B cell (primary cell): ENCODE measurements at regions not wholly inside any gene's neighbourhood (a gene's known extent, or its start where the extent isn't known, plus 50 kb on each side); places are given as distances from the start of the nearest gene placed in this dataset.

Source experiments
- ATAC-seq: fragments of 200-7000 bp; cut with Tn5 transposase; one replicate; pipeline ENCODE4 v1.10.0; 2021; ENCODE audit warnings: low read depth, mild to moderate bottlenecking, moderate number of reproducible peaks, moderate library complexity
- CTCF ChIA-PET: fragments of 350-600 bp; sonication (Branson Sonifier 250); formaldehyde crosslinking; loops from one replicate; lab custom pipeline; 2021; ENCODE audit warnings: antibody characterized with exemption, inconsistent platforms; lab: Charles Lee
- POLR2A ChIA-PET: fragments of 350-600 bp; sonication (Branson Sonifier 250); formaldehyde crosslinking; loops from one replicate; lab custom pipeline; 2021; ENCODE audit warnings: antibody characterized with exemption; lab: Charles Lee
- DNase-seq: peaks from one replicate; pipeline ENCODE4 v3.0.0; 2013
- H2AFZ ChIP-seq: 2 replicates; pipeline ENCODE4 v1.6.1; 2012; ENCODE audit warnings: mild to moderate bottlenecking, low read depth, low read length; ENCODE audit not compliant: insufficient read depth, poor library complexity, severe bottlenecking
- H3K27ac ChIP-seq, 2 donors: 1 replicate in 1 of 2; 2 replicates in 1 of 2; pipeline ENCODE4 v1.5.1; 2012 to 2013; ENCODE audit warnings: low read length in 2 of 2, mild to moderate bottlenecking in 2 of 2, moderate library complexity in 1 of 2
- H3K27me3 ChIP-seq, 4 experiments: fragments of 200-600 bp in 1 of 4; sonication (generic) in 1 of 4; replicated peaks in 1 of 4; 1 replicate in 2 of 4; 2 replicates in 2 of 4; pipeline versions ENCODE4 v1.6.1 to v1.7.0; 2013 to 2016; ENCODE audit warnings: low read length in 3 of 4, mild to moderate bottlenecking in 2 of 4, mixed read lengths in 1 of 4, moderate library complexity in 1 of 4; ENCODE audit not compliant: insufficient read depth in 4 of 4, control insufficient read depth in 3 of 4; ENCODE audit errors: control extremely low read depth in 1 of 4
- H3K36me3 ChIP-seq, 2 experiments: replicated peaks in 1 of 2; 1 replicate in 1 of 2; 2 replicates in 1 of 2; pipeline versions ENCODE4 v1.6.1 to v1.7.1; 2013; ENCODE audit warnings: low read length in 1 of 2; ENCODE audit not compliant: insufficient read depth in 2 of 2, control insufficient read depth in 1 of 2; ENCODE audit errors: control extremely low read depth in 1 of 2, extremely low read depth in 1 of 2
- H3K4me1 ChIP-seq, 2 donors: fragments of 200-600 bp in 1 of 2; sonication (generic) in 1 of 2; 1 replicate in 1 of 2; 2 replicates in 1 of 2; pipeline versions ENCODE4 v1.5.1 to v1.6.1; 2013 to 2017; ENCODE audit warnings: low read length in 2 of 2; ENCODE audit not compliant: control insufficient read depth in 2 of 2, insufficient read depth in 2 of 2
- H3K4me2 ChIP-seq: replicated peaks from 2 replicates; pipeline ENCODE3; 2012; ENCODE audit warnings: mild to moderate bottlenecking, low read depth, low read length; ENCODE audit not compliant: poor library complexity, severe bottlenecking
- H3K4me3 ChIP-seq, 5 experiments: fragments of 200-600 bp in 1 of 5; sonication (generic) in 1 of 5; 1 replicate in 3 of 5; 2 replicates in 2 of 5; pipeline versions ENCODE4 v1.5.1 to v1.7.0; 2011 to 2016; ENCODE audit warnings: low read length in 4 of 5, mild to moderate bottlenecking in 4 of 5, low read depth in 2 of 5, control low read depth in 1 of 5, moderate library complexity in 1 of 5; ENCODE audit not compliant: insufficient read depth in 1 of 5; ENCODE audit errors: control extremely low read depth in 1 of 5, extremely low read depth in 1 of 5
- H3K79me2 ChIP-seq: fragments of 200-600 bp; sonication (generic); one replicate; pipeline ENCODE4 v1.6.0; 2016; ENCODE audit warnings: low read length; ENCODE audit not compliant: control insufficient read depth, insufficient read depth
- H3K9ac ChIP-seq: fragments of 200-600 bp; sonication (generic); 2 replicates; pipeline ENCODE4 v1.6.1; 2017; ENCODE audit warnings: mild to moderate bottlenecking, low read length, moderate library complexity
- H3K9me3 ChIP-seq, 3 donors: one replicate each; pipeline versions ENCODE4 v1.6.1 to v1.7.1; 2013; ENCODE audit warnings: low read length in 2 of 3; ENCODE audit not compliant: control insufficient read depth in 2 of 3, insufficient read depth in 1 of 3; ENCODE audit errors: control extremely low read depth in 1 of 3
- H4K20me1 ChIP-seq: 2 replicates; pipeline ENCODE4 v1.6.0; 2012; ENCODE audit warnings: mild to moderate bottlenecking, low read length; ENCODE audit not compliant: insufficient read depth, control insufficient read depth, poor library complexity, severe bottlenecking
- H3K27ac Mint-ChIP-seq: one replicate; pipeline ENCODE4 v1.8.0; 2021; ENCODE audit warnings: mixed read lengths
- H3K27me3 Mint-ChIP-seq: one replicate; pipeline ENCODE4 v1.8.0; 2021; ENCODE audit warnings: mixed read lengths
- H3K4me1 Mint-ChIP-seq: one replicate; pipeline ENCODE4 v1.8.0; 2021; ENCODE audit warnings: mixed read lengths
- H3K4me3 Mint-ChIP-seq: one replicate; pipeline ENCODE4 v1.8.0; 2021; ENCODE audit warnings: mixed read lengths
- H3K9me3 Mint-ChIP-seq: one replicate; pipeline ENCODE4 v1.8.0; 2022; ENCODE audit warnings: mixed read lengths; ENCODE audit not compliant: insufficient read depth
- CTCF ChIP-seq: fragments of 200-600 bp; IDR thresholded peaks from one replicate; pipeline ENCODE4 v1.8.0; 2022; ENCODE audit warnings: antibody characterized with exemption, mild to moderate bottlenecking
- EZH2 ChIP-seq: IDR thresholded peaks from 2 replicates; pipeline ENCODE4 v1.6.1; 2012; ENCODE audit warnings: borderline replicate concordance, low read depth, mild to moderate bottlenecking, moderate library complexity, low read length; ENCODE audit not compliant: insufficient read depth, poor library complexity, severe bottlenecking
- WGBS: methylation state at CpG from one replicate; pipeline ENCODE4 v1.1.5; 2013; ENCODE audit warnings: missing lambda C conversion rate; ENCODE audit not compliant: insufficient coverage; 5-methylcytosine and 5-hydroxymethylcytosine counted together
- intact Hi-C: fragments of 100-400 bp; cut with micrococcal nuclease; formaldehyde crosslinking; loops from one replicate; pipeline ENCODE4 v1.10.0; 2022

- Histone ChIP-seq H3K9me3 (no peaks in the 10 kb centered on the region), H3K4me2 (no peak overlapping the region), H3K79me2 (no peaks in the 10 kb centered on the region), H3K36me3 (no peaks in the 10 kb centered on the region), H2AFZ (no peak overlapping the region), H3K27ac (no peak overlapping the region), H3K9ac (no peak overlapping the region), H3K4me1 (peaks cover 5 to 8% of the 10 kb centered on the region in 2 donors), H3K4me3 (no peak overlapping the region), H3K27me3 (no peaks in the 10 kb centered on the region), H4K20me1 (no peaks in the 10 kb centered on the region)
- CTCF ChIA-PET = no interaction called here
- Mint-ChIP-seq H3K9me3 (no peaks in the 10 kb centered on the region), H3K27ac (no peak overlapping the region), H3K4me3 (no peak overlapping the region), H3K27me3 (no peaks in the 10 kb centered on the region), H3K4me1 (peaks cover 7% of the 10 kb centered on the region)
- ATAC-seq (no peak), DNase-seq (no peak)
- intact Hi-C loops = no loop called here
- TF ChIP-seq EZH2 (no peak), CTCF (no peak)
- POLR2A ChIA-PET = no interaction called here
- 100% methylated on average over 1 of the region's 6 CpGs for WGBS
Observed at GRCh38 chr10:52438119-52438518, 124.0 kb downstream of the DKK1 start.

GRCh38 chr10:52440612-52441285 is 126.7 kb downstream of the DKK1 start:
- Histone ChIP-seq H3K79me2 (no peaks in the 10 kb centered on the region), H3K4me3 (no peak overlapping the region), H3K9me3 (no peaks in the 10 kb centered on the region), H3K27ac (no peak overlapping the region), H3K4me2 (no peak overlapping the region), H3K4me1 (peaks cover 5 to 8% of the 10 kb centered on the region in 2 donors), H2AFZ (no peak overlapping the region), H3K36me3 (no peaks in the 10 kb centered on the region), H3K9ac (no peak overlapping the region), H3K27me3 (no peaks in the 10 kb centered on the region), H4K20me1 (no peaks in the 10 kb centered on the region)
- H3K27ac Mint-ChIP-seq = no peak overlapping the region
- H3K9me3 Mint-ChIP-seq = no peaks in the 10 kb centered on the region
- WGBS = 71% methylated on average over 5 of the region's 7 CpGs
- ATAC-seq = no peak
- TF ChIP-seq EZH2 = no peak
- no peak for TF ChIP-seq CTCF
- H3K27me3 Mint-ChIP-seq = no peaks in the 10 kb centered on the region
- intact Hi-C loops = no loop called here
- no peak for DNase-seq
- no peak overlapping the region for H3K4me3 Mint-ChIP-seq
- peaks cover 7% of the 10 kb centered on the region for H3K4me1 Mint-ChIP-seq
- POLR2A ChIA-PET = no interaction called here
- CTCF ChIA-PET = no interaction called here
